Fibroblast of lung (primary cell): ENCODE measurements at regions not wholly inside any gene's neighbourhood (a gene's known extent, or its start where the extent isn't known, plus 50 kb on each side); places are given as distances from the start of the nearest gene placed in this dataset.

Experiments used
- DNase-seq, 2 donors: peaks; one replicate each; pipeline versions ENCODE4 v3.0.0 to v3.0.0-alpha.2; 2010; ENCODE audit warnings: low read depth in 2 of 2
- H2AFZ ChIP-seq: 2 replicates; pipeline ENCODE4 v1.5.1; 2012; ENCODE audit warnings: low read length, control low read depth, inconsistent platforms
- H3K27ac ChIP-seq: 2 replicates; pipeline ENCODE4 v1.5.1; 2011; ENCODE audit warnings: low read length, control low read depth; ENCODE audit not compliant: insufficient read depth
- H3K27me3 ChIP-seq: 2 replicates; pipeline ENCODE4 v1.5.1; 2011; ENCODE audit warnings: mild to moderate bottlenecking, low read length; ENCODE audit not compliant: control insufficient read depth, insufficient read depth
- H3K36me3 ChIP-seq: 2 replicates; pipeline ENCODE4 v1.5.1; 2011; ENCODE audit warnings: low read length; ENCODE audit not compliant: control insufficient read depth, insufficient read depth
- H3K4me1 ChIP-seq: 2 replicates; pipeline ENCODE4 v1.5.1; 2011; ENCODE audit warnings: low read length; ENCODE audit not compliant: control insufficient read depth, insufficient read depth; ENCODE audit errors: extremely low read depth
- H3K4me2 ChIP-seq: 2 replicates; pipeline ENCODE4 v1.5.1; 2011; ENCODE audit warnings: low read length, control low read depth; ENCODE audit not compliant: insufficient read depth; ENCODE audit errors: extremely low read depth
- H3K4me3 ChIP-seq, 4 experiments: fragments of 200-600 bp in 1 of 4; sonication (generic) in 1 of 4; replicated peaks in 1 of 4; 2 replicates each; pipeline ENCODE4 v1.5.1; 2011 to 2016; ENCODE audit warnings: low read length in 4 of 4, low read depth in 3 of 4, mild to moderate bottlenecking in 3 of 4, control low read depth in 2 of 4, inconsistent platforms in 1 of 4, mixed read lengths in 1 of 4; ENCODE audit not compliant: insufficient read depth in 1 of 4; ENCODE audit errors: control extremely low read depth in 1 of 4
- H3K79me2 ChIP-seq: 2 replicates; pipeline ENCODE4 v1.5.1; 2012; ENCODE audit warnings: mild to moderate bottlenecking, low read length, inconsistent platforms; ENCODE audit not compliant: control insufficient read depth, insufficient read depth
- H3K9ac ChIP-seq: 2 replicates; pipeline ENCODE4 v1.5.1; 2011; ENCODE audit warnings: mild to moderate bottlenecking, low read length, control low read depth; ENCODE audit not compliant: insufficient read depth
- H3K9me3 ChIP-seq: 2 replicates; pipeline ENCODE4 v1.5.1; 2012; ENCODE audit warnings: low read depth, low read length; ENCODE audit not compliant: control insufficient read depth, insufficient read depth
- H4K20me1 ChIP-seq: 2 replicates; pipeline ENCODE4 v1.5.1; 2011; ENCODE audit warnings: low read length; ENCODE audit not compliant: control insufficient read depth, insufficient read depth; ENCODE audit errors: extremely low read depth
- CTCF ChIP-seq, 2 donors: IDR thresholded peaks in 1 of 2; conservative IDR thresholded peaks in 1 of 2; 1 replicate in 1 of 2; 2 replicates in 1 of 2; pipeline ENCODE4 v1.5.1; 2011 to 2012; ENCODE audit warnings: low read length in 2 of 2, control low read depth in 1 of 2, inconsistent platforms in 1 of 2, low read depth in 1 of 2, mild to moderate bottlenecking in 1 of 2
- EZH2 ChIP-seq: IDR thresholded peaks from 2 replicates; pipeline ENCODE4 v1.5.1; 2012; ENCODE audit warnings: low read length, control low read depth, mild to moderate bottlenecking; ENCODE audit errors: missing control alignments

GRCh38 chr12:17235996-17236395 is 630.0 kb upstream of the LMO3 start:
- DNase-seq: no peak
- Histone ChIP-seq H3K36me3 (no peaks in the 10 kb centered on the region), H3K27me3 (no peaks in the 10 kb centered on the region), H3K4me3 (no peak overlapping the region), H3K4me2 (no peak overlapping the region), H3K27ac (no peak overlapping the region), H4K20me1 (no peaks in the 10 kb centered on the region), H3K9ac (no peak overlapping the region), H3K9me3 (no peaks in the 10 kb centered on the region), H3K79me2 (no peaks in the 10 kb centered on the region), H3K4me1 (no peaks in the 10 kb centered on the region), H2AFZ (no peak overlapping the region)
- no peak for TF ChIP-seq CTCF (conservative IDR thresholded peaks at IDR 0.05 in 1 of 2, IDR thresholded peaks at IDR 0.05 in 1 of 2; ENCODE audit: low read depth in 1 of 2, low read length in 2 of 2)
- TF ChIP-seq EZH2: no peak

- TF ChIP-seq CTCF (conservative IDR thresholded peaks at IDR 0.05 in 1 of 2, IDR thresholded peaks at IDR 0.05 in 1 of 2; ENCODE audit: low read depth in 1 of 2, low read length in 2 of 2) (no peak), EZH2 (no peak)
- H4K20me1 ChIP-seq: no peaks in the 10 kb centered on the region
- no peak overlapping the region for H2AFZ ChIP-seq
- no peaks in the 10 kb centered on the region for H3K27me3 ChIP-seq
- H3K9ac ChIP-seq: no peak overlapping the region
- no peaks in the 10 kb centered on the region for H3K36me3 ChIP-seq
- no peak overlapping the region for H3K4me2 ChIP-seq
- H3K79me2 ChIP-seq: no peaks in the 10 kb centered on the region
- no peak overlapping the region for H3K27ac ChIP-seq
- H3K4me3 ChIP-seq: no peak overlapping the region
- no peaks in the 10 kb centered on the region for H3K9me3 ChIP-seq
- DNase-seq: no peak
- no peaks in the 10 kb centered on the region for H3K4me1 ChIP-seq
These were observed 610.0 kb upstream of the LMO3 start for GRCh38 chr12:17215759-17216570.

- Histone ChIP-seq H3K27ac (no peak overlapping the region), H3K4me1 (no peaks in the 10 kb centered on the region), H2AFZ (no peak overlapping the region), H3K9ac (no peak overlapping the region), H3K9me3 (no peaks in the 10 kb centered on the region), H3K27me3 (no peaks in the 10 kb centered on the region), H3K4me3 (no peak overlapping the region), H3K36me3 (no peaks in the 10 kb centered on the region), H3K79me2 (no peaks in the 10 kb centered on the region), H4K20me1 (no peaks in the 10 kb centered on the region), H3K4me2 (no peak overlapping the region)
- TF ChIP-seq EZH2 (no peak), CTCF (conservative IDR thresholded peaks at IDR 0.05 in 1 of 2, IDR thresholded peaks at IDR 0.05 in 1 of 2; ENCODE audit: low read depth in 1 of 2, low read length in 2 of 2) (no peak)
- no peak for DNase-seq
These were observed 609.0 kb upstream of the LMO3 start for GRCh38 chr12:17214929-17215328.
